A673 (cell line): ENCODE measurements at regions not wholly inside any gene's neighbourhood (a gene's known extent, or its start where the extent isn't known, plus 50 kb on each side); places are given as distances from the start of the nearest gene placed in this dataset.

Source experiments
- CTCF ChIP-seq: fragments of 300-800, 200-600 bp; sonication (generic); conservative IDR thresholded peaks from 2 replicates; pipeline ENCODE4 v1.5.1; 2017; ENCODE audit warnings: low read depth, mild to moderate bottlenecking, antibody characterized with exemption, low read length, moderate library complexity, mixed read lengths
- EZH2 ChIP-seq: fragments of 200-600 bp; sonication (generic); IDR thresholded peaks from 2 replicates; pipeline ENCODE4 v1.6.1; 2017; ENCODE audit warnings: borderline replicate concordance, low read depth, mild to moderate bottlenecking, mixed read lengths, antibody characterized with exemption, low read length; ENCODE audit not compliant: poor library complexity, severe bottlenecking

GRCh38 chr4:89371614-89372013 is 64.0 kb upstream of the GPRIN3 start:
- TF ChIP-seq CTCF (no peak), EZH2 (no peak)
